ENCODE measurements at regions not wholly inside any gene's neighbourhood (a gene's known extent, or its start where the extent isn't known, plus 50 kb on each side); places are given as distances from the start of the nearest gene placed in this dataset.

DNA sequence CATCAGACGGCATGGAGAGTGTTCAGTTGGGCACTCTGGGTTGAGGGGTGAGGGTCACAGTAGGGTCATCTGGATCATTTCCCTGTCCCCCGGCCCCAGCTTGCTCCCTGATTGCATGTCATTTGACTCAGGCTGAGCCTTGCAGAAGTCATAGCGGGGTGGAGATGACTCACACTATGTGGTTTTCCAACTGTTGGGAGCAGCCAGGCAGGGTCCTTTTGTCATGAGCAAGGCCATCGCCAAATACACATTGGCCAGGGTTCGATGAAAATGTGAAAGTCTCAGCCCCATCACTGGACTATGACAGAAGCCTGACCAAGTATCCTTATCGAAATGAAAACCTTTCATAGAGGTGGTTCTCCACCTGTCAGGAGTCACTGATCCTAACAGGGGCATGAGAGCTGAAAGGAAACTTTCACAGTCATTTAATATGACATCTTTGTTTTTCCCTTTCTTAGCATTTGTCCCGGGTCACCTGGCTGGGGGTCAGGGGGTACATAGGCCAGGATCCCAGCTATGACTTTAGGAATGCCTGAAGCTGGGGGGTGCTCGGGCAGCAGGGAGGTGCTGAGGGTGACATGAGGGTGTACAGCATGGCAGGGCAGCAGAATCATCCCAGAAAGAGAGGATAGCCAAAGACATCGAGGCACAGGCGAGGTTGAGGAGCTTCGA is 70.2 kb upstream of the CD93 start:
- TF ChIP-seq, protein P1, sequence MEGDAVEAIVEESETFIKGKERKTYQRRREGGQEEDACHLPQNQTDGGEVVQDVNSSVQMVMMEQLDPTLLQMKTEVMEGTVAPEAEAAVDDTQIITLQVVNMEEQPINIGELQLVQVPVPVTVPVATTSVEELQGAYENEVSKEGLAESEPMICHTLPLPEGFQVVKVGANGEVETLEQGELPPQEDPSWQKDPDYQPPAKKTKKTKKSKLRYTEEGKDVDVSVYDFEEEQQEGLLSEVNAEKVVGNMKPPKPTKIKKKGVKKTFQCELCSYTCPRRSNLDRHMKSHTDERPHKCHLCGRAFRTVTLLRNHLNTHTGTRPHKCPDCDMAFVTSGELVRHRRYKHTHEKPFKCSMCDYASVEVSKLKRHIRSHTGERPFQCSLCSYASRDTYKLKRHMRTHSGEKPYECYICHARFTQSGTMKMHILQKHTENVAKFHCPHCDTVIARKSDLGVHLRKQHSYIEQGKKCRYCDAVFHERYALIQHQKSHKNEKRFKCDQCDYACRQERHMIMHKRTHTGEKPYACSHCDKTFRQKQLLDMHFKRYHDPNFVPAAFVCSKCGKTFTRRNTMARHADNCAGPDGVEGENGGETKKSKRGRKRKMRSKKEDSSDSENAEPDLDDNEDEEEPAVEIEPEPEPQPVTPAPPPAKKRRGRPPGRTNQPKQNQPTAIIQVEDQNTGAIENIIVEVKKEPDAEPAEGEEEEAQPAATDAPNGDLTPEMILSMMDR (IDR thresholded peaks at IDR 0.05; ENCODE audit: insufficient read depth, low read length, poor library complexity, severe bottlenecking), result no peak
- DNase-seq (ENCODE audit: extremely low read depth, insufficient read length), result no peak
- no peaks in the 10 kb centered on the region for H3K36me3 ChIP-seq (ENCODE audit: control insufficient read depth, insufficient read depth, low read length)
- no peak overlapping the region for H3K4me3 ChIP-seq (replicated peaks; ENCODE audit: low read depth, low read length)
- H3K27me3 ChIP-seq (replicated peaks; ENCODE audit: control insufficient read depth, insufficient read depth, low read length), result no peaks in the 10 kb centered on the region

DNA sequence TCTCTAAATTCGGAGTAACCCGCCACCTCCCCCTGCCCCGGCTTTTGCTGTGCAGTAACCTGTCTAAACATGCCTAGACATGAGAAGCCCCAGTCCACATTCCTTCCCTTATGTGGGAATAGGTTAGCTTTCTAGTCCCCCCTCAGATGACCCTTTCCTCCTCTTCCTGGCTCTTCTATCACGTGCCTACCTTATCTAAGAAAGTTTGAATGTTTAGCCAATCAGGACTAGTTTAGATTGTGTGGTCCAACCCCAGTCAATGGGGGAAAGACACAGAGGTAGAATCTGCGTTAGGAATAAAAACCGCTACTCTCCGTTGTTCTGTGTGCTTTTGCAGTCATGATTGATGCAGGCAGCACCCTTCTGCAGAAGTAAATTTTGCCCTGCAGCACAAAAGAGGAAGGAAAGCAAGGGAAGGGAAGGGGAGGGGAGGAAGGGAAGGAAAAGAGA is 69.0 kb upstream of the CD93 start:
- TF ChIP-seq, protein P1 (IDR thresholded peaks at IDR 0.05; ENCODE audit: insufficient read depth, low read length, poor library complexity, severe bottlenecking), result no peak
- DNase-seq (ENCODE audit: extremely low read depth, insufficient read length), result no peak

DNA sequence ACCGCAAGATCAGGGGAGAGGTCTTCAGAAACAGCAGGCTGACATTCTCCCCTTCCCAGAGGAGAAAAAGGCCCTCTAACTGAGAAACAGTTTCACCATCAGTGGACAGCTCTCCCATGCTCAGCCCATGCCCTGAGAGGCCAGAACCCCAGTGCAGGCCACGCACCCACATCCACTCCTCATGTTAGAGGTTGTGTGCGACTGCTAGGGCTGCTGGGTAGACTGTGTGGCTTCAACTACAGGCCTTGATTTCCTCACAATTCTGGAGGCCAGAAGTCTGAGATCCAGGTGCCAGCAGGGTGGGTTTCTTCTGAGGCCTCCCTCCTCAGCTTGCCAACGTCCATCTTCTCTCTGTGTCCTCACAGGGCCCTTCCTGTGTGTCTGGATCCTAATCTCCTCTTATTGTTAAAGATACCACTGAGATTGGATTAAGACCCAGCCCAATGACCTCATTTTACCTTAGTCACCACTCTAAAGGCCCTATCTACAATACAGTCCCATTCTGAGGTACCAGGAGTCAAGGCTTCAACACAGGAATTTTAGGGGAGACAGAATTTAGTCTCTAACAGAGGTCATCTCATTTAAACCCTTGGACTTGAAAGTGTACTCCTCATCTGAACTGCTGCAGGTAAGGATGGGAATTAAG is 67.7 kb upstream of the CD93 start:
- TF ChIP-seq, protein P1 (IDR thresholded peaks at IDR 0.05; ENCODE audit: insufficient read depth, low read length, poor library complexity, severe bottlenecking), result no peak
- H3K36me3 ChIP-seq (ENCODE audit: control insufficient read depth, insufficient read depth, low read length), result no peaks in the 10 kb centered on the region
- H3K27me3 ChIP-seq (replicated peaks; ENCODE audit: control insufficient read depth, insufficient read depth, low read length), result no peaks in the 10 kb centered on the region
- DNase-seq (ENCODE audit: extremely low read depth, insufficient read length), result no peak
- no peak overlapping the region for H3K4me3 ChIP-seq (replicated peaks; ENCODE audit: low read depth, low read length)

More for the DNA sequence above, 69.0 kb upstream of the CD93 start:
- Histone ChIP-seq H3K4me3 (replicated peaks; ENCODE audit: low read depth, low read length) (no peak overlapping the region), H3K36me3 (ENCODE audit: control insufficient read depth, insufficient read depth, low read length) (no peaks in the 10 kb centered on the region), H3K27me3 (replicated peaks; ENCODE audit: control insufficient read depth, insufficient read depth, low read length) (no peaks in the 10 kb centered on the region)

DNA sequence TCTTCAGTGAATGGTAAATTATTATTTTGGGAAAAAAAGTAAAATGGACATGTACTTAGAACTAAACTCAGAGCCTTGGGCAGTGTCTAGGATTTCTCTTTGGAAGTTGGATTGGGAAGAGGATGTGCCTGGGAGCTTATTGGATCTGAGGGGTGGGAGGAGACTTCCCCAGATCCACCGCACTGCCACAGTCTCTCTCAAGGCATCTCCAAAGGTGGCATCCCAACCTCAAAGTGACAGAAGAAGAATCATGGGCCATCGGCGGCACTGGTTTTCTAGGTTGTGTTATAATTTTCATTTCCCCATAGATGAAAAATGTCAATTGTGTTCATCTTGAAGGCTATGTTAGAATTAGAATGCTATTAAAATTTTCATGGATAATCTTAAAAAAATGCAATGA is 66.8 kb upstream of the CD93 start:
- DNase-seq (ENCODE audit: extremely low read depth, insufficient read length), result no peak
- Histone ChIP-seq H3K36me3 (ENCODE audit: control insufficient read depth, insufficient read depth, low read length) (no peaks in the 10 kb centered on the region), H3K27me3 (replicated peaks; ENCODE audit: control insufficient read depth, insufficient read depth, low read length) (no peaks in the 10 kb centered on the region), H3K4me3 (replicated peaks; ENCODE audit: low read depth, low read length) (no peak overlapping the region)
- TF ChIP-seq, protein P1 (IDR thresholded peaks at IDR 0.05; ENCODE audit: insufficient read depth, low read length, poor library complexity, severe bottlenecking), result no peak

DNA sequence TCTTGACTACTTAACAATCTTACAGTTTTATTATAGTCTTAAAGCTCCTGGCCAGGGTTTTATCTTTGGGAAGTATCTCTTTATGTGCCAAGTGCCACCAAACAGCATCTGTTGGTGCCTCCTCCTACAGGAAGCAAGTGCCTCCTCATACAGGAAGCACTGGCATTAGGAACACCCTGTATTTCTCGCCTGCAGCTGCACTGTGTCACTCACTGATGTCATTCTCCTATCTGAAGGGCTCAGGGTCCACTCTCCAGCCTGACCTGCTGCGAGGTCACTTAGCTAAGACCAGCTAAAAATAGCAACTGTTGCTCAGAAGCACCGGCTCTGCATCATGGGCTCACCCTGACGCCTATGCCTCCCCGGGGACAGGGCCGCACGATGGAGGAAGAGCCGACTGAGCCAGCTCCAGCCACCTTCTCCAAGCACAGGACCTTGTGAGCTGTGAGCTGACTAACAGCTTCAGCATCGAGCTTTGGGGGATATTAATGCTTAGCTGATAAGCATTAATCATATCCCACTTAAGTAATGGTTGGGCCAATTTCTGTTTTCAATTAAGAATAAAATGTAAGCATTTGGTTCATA is 66.3 kb upstream of the CD93 start:
- DNase-seq (ENCODE audit: extremely low read depth, insufficient read length), result no peak
- TF ChIP-seq, protein P1 (IDR thresholded peaks at IDR 0.05; ENCODE audit: insufficient read depth, low read length, poor library complexity, severe bottlenecking), result no peak
- H3K4me3 ChIP-seq (replicated peaks; ENCODE audit: low read depth, low read length), result no peak overlapping the region

More for the DNA sequence above, 66.3 kb upstream of the CD93 start:
- no peaks in the 10 kb centered on the region for H3K36me3 ChIP-seq (ENCODE audit: control insufficient read depth, insufficient read depth, low read length)
- H3K27me3 ChIP-seq (replicated peaks; ENCODE audit: control insufficient read depth, insufficient read depth, low read length), result no peaks in the 10 kb centered on the region
